ENCODE measurements at regions not wholly inside any gene's neighbourhood (a gene's known extent, or its start where the extent isn't known, plus 50 kb on each side); places are given as distances from the start of the nearest gene placed in this dataset.
"Not testable (repeated sequence)": the region's sequence is repeated elsewhere in the genome, so short reads cannot be mapped to it uniquely, and the experiment has no call there.

DNA sequence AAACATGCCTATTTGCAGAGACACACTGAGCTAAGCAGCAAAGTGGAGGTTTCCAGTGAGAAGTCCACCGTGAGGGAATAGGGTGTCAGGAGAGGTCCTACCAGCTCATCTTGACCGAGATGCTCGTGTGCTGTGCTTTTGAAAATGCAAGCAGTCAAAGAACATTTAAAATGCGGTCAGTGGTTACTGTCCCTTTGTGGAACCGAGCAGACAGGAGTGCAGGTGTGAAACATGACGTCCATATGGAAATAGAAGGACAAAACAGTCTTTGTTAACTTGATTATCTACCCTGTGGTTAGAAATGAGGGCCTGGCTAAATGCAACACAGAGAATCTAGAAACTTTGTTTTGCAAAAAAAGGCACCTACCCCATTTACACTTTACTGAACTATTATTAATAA is 473.3 kb downstream of the SPATA31A6 start:
- not testable (repeated sequence) for DNase-seq (ENCODE audit: low read depth, low spot score); H3K4me3 ChIP-seq (ENCODE audit: low read length); H3K27ac ChIP-seq (ENCODE audit: low read length); H3K27me3 ChIP-seq (ENCODE audit: control insufficient read depth, insufficient read depth, low read length); H3K4me1 ChIP-seq (ENCODE audit: control insufficient read depth, insufficient read depth, low read length); H3K9me3 ChIP-seq (ENCODE audit: control insufficient read depth, insufficient read depth, low read length); H3K36me3 ChIP-seq (ENCODE audit: control insufficient read depth, insufficient read depth, low read length)
- no CpG with 5 or more reads among the region's 6 CpGs for WGBS (ENCODE audit: insufficient coverage, insufficient read length)

- no CpG with 5 or more reads among the region's 10 CpGs for WGBS (ENCODE audit: insufficient coverage, insufficient read length)
- not testable (repeated sequence) for DNase-seq (ENCODE audit: low read depth, low spot score); H3K4me3 ChIP-seq (ENCODE audit: low read length); H3K4me1 ChIP-seq (ENCODE audit: control insufficient read depth, insufficient read depth, low read length); H3K27ac ChIP-seq (ENCODE audit: low read length); H3K27me3 ChIP-seq (ENCODE audit: control insufficient read depth, insufficient read depth, low read length); H3K9me3 ChIP-seq (ENCODE audit: control insufficient read depth, insufficient read depth, low read length); H3K36me3 ChIP-seq (ENCODE audit: control insufficient read depth, insufficient read depth, low read length)
Measured at GRCh38 chr9:42657496-42657895, 474.0 kb downstream of the SPATA31A6 start.

GRCh38 chr9:42697146-42697545 is 513.7 kb downstream of the SPATA31A6 start:
- WGBS (ENCODE audit: insufficient coverage, insufficient read length), result no CpG with 5 or more reads among the region's 2 CpGs
- H3K27ac ChIP-seq (ENCODE audit: low read length); H3K27me3 ChIP-seq (ENCODE audit: control insufficient read depth, insufficient read depth, low read length); H3K9me3 ChIP-seq (ENCODE audit: control insufficient read depth, insufficient read depth, low read length); H3K4me1 ChIP-seq (ENCODE audit: control insufficient read depth, insufficient read depth, low read length); H3K4me3 ChIP-seq (ENCODE audit: low read length); DNase-seq (ENCODE audit: low read depth, low spot score); H3K36me3 ChIP-seq (ENCODE audit: control insufficient read depth, insufficient read depth, low read length): not testable (repeated sequence)

DNA sequence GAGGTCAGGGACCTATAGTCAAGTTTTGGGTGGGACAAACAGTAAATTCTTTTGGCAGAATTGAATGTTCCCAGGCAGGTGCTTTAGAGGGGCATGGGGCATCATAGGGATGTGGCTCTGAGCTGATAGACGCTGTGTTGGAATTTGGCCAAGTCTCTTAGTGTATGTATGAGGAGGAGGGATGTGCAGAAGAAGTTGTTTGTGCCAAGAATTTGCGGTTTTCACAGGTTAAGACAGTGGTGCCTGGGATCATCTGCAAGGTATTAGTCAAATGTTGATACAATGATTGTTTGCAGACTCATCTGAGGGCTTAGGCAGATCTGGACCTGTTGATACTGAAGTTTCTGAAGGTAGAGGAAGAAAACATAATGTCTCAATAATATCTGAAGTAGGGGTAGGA is 519.4 kb downstream of the SPATA31A6 start:
- not testable (repeated sequence) for H3K9me3 ChIP-seq (ENCODE audit: control insufficient read depth, insufficient read depth, low read length); H3K4me3 ChIP-seq (ENCODE audit: low read length); H3K4me1 ChIP-seq (ENCODE audit: control insufficient read depth, insufficient read depth, low read length); H3K36me3 ChIP-seq (ENCODE audit: control insufficient read depth, insufficient read depth, low read length); H3K27ac ChIP-seq (ENCODE audit: low read length); DNase-seq (ENCODE audit: low read depth, low spot score); H3K27me3 ChIP-seq (ENCODE audit: control insufficient read depth, insufficient read depth, low read length)
- no CpG with 5 or more reads among the region's 2 CpGs for WGBS (ENCODE audit: insufficient coverage, insufficient read length)

DNA sequence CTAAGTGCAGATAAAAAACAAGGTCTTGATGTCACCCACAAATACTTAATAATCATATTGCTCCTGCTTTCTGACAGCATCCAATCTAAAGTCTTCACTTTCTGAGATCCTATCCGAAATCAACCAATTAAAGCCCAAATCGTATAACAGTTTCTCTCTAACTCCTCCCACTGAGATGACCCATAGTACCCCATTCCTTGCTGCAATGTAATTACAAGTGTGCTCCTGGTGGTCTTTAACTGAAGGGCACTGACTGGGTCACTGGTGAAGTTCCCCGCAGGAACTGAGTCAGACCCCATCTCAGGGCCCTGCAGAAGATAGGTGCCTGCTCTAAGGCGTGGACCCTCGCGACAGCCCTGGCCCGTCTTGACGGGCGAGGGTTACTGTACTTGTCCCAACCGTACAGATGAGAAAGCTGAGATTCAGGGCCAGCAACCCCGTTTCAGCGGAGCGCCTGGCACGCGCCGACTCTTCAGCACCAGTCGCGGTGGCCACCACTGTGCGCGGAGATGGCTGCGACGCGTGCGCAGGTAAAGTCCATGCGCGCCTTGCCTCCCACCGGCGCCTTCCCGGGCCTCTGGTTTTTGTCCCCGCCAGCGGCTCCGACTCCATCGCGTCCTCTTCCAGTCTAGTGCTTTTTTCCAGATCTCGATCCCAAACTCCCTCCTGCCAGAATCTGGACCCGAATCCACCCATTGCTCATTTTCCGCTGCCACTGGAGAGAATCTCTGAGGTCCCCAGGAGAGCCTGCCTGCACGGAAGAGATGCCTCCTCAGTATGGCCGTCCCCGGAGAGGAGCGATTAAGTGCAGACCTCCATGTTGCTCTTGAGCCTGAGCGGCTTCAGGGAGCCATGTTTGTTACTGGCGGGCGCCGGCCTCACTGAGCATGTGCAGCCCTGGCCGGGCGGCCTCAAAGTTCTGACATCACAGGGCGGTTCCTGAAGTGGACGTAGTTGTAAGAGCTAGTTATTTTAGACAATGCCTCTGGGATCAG is 541.7 kb downstream of the SPATA31A6 start:
- H3K27ac ChIP-seq (ENCODE audit: low read length); H3K4me3 ChIP-seq (ENCODE audit: low read length); H3K36me3 ChIP-seq (ENCODE audit: control insufficient read depth, insufficient read depth, low read length); DNase-seq (ENCODE audit: low read depth, low spot score); H3K9me3 ChIP-seq (ENCODE audit: control insufficient read depth, insufficient read depth, low read length); H3K27me3 ChIP-seq (ENCODE audit: control insufficient read depth, insufficient read depth, low read length); H3K4me1 ChIP-seq (ENCODE audit: control insufficient read depth, insufficient read depth, low read length): not testable (repeated sequence)
- whole genome bisulfite sequencing (ENCODE audit: insufficient coverage, insufficient read length), result 100% methylated on average over 2 of the region's 49 CpGs

DNA sequence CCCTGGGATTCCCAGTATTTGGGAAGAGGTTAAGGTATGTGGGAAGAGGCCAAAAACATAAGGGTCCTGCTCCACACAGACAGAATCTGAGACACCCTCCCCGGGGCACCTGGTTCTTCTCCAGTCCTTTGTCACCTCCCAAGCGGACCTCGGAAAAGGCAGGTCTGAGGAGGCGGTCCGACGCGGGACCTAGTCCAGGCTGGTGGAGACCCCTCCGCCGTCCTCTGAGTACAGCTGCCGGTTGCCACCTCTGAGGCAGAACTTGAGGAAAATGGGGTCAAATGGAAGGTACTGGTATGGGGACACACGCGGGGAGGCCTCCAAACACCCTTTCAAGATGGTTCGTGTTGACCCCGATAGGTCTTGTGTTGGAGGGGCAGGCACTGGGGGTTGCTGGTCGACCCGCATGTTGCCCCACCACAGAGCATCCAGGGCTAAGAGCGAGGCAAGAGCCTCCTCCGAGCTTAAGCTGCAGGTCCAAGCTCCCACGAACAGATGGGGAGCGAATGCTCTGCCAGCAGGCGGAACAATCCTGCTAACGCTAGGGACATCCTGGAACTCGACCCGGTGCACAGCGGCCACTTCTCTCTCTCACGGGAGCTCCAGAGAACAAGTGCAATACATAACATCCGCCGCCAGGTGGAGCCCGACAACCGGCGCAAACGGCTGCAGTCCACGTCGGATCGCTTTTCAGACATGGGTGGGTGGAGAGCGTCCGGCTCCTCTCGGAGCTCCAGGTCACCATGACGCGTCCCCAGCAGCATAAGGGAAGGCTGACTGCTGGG is 559.8 kb downstream of the SPATA31A6 start:
- not testable (repeated sequence) for H3K4me3 ChIP-seq (ENCODE audit: low read length); H3K36me3 ChIP-seq (ENCODE audit: control insufficient read depth, insufficient read depth, low read length); H3K4me1 ChIP-seq (ENCODE audit: control insufficient read depth, insufficient read depth, low read length); H3K27me3 ChIP-seq (ENCODE audit: control insufficient read depth, insufficient read depth, low read length); H3K27ac ChIP-seq (ENCODE audit: low read length); H3K9me3 ChIP-seq (ENCODE audit: control insufficient read depth, insufficient read depth, low read length)
- DNase-seq (ENCODE audit: low read depth, low spot score), result peak; percentile 45
- WGBS (ENCODE audit: insufficient coverage, insufficient read length), result no CpG with 5 or more reads among the region's 40 CpGs

- not testable (repeated sequence) for DNase-seq (ENCODE audit: low read depth, low spot score); H3K36me3 ChIP-seq (ENCODE audit: control insufficient read depth, insufficient read depth, low read length); H3K9me3 ChIP-seq (ENCODE audit: control insufficient read depth, insufficient read depth, low read length); H3K27me3 ChIP-seq (ENCODE audit: control insufficient read depth, insufficient read depth, low read length); H3K4me3 ChIP-seq (ENCODE audit: low read length); H3K27ac ChIP-seq (ENCODE audit: low read length); H3K4me1 ChIP-seq (ENCODE audit: control insufficient read depth, insufficient read depth, low read length)
- WGBS (ENCODE audit: insufficient coverage, insufficient read length), result no CpG with 5 or more reads among the region's 2 CpGs
Measured at GRCh38 chr9:42757251-42757650, 573.8 kb downstream of the SPATA31A6 start.

- DNase-seq (ENCODE audit: low read depth, low spot score), result peak; percentile 4
- H3K4me1 ChIP-seq (ENCODE audit: control insufficient read depth, insufficient read depth, low read length); H3K27me3 ChIP-seq (ENCODE audit: control insufficient read depth, insufficient read depth, low read length); H3K27ac ChIP-seq (ENCODE audit: low read length); H3K9me3 ChIP-seq (ENCODE audit: control insufficient read depth, insufficient read depth, low read length); H3K4me3 ChIP-seq (ENCODE audit: low read length); H3K36me3 ChIP-seq (ENCODE audit: control insufficient read depth, insufficient read depth, low read length): not testable (repeated sequence)
- no CpG with 5 or more reads among the region's 5 CpGs for WGBS (ENCODE audit: insufficient coverage, insufficient read length)
Measured at GRCh38 chr9:42759320-42759719, 575.9 kb downstream of the SPATA31A6 start.

GRCh38 chr9:42782201-42782600 is 598.7 kb downstream of the SPATA31A6 start:
- H3K4me1 ChIP-seq (ENCODE audit: control insufficient read depth, insufficient read depth, low read length); H3K4me3 ChIP-seq (ENCODE audit: low read length); H3K27ac ChIP-seq (ENCODE audit: low read length); H3K9me3 ChIP-seq (ENCODE audit: control insufficient read depth, insufficient read depth, low read length); H3K27me3 ChIP-seq (ENCODE audit: control insufficient read depth, insufficient read depth, low read length); H3K36me3 ChIP-seq (ENCODE audit: control insufficient read depth, insufficient read depth, low read length); DNase-seq (ENCODE audit: low read depth, low spot score): not testable (repeated sequence)
- WGBS (ENCODE audit: insufficient coverage, insufficient read length), result no CpG with 5 or more reads among the region's 4 CpGs

DNA sequence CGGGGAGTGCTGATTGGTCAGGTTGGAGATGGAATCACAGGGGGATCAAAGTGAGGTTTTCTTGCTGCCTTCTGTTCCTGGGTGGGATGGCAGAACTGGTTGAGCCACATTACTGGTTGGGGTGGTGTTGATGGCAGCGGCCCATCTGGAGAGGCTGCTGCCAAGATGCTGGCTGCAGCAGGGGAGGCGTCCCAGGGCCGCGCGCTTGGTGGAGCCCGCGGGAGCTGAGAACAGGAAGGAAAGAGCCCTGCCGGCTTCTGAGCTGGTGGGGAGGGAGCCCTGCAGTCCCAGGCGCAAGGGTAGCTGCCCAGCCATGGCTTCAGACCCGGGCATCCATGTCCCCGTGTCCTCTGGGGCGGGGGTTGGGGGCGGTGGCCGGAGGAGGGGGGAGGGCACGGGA is 609.3 kb downstream of the SPATA31A6 start:
- not testable (repeated sequence) for H3K4me1 ChIP-seq (ENCODE audit: control insufficient read depth, insufficient read depth, low read length); H3K4me3 ChIP-seq (ENCODE audit: low read length); H3K27ac ChIP-seq (ENCODE audit: low read length); H3K9me3 ChIP-seq (ENCODE audit: control insufficient read depth, insufficient read depth, low read length); H3K36me3 ChIP-seq (ENCODE audit: control insufficient read depth, insufficient read depth, low read length); DNase-seq (ENCODE audit: low read depth, low spot score); H3K27me3 ChIP-seq (ENCODE audit: control insufficient read depth, insufficient read depth, low read length)
- no CpG with 5 or more reads among the region's 16 CpGs for WGBS (ENCODE audit: insufficient coverage, insufficient read length)

Measured in iPS DF 6.9 (cell line).